ENCODE measurements at regions not wholly inside any gene's neighbourhood (a gene's known extent, or its start where the extent isn't known, plus 50 kb on each side); places are given as distances from the start of the nearest gene placed in this dataset.

DNA sequence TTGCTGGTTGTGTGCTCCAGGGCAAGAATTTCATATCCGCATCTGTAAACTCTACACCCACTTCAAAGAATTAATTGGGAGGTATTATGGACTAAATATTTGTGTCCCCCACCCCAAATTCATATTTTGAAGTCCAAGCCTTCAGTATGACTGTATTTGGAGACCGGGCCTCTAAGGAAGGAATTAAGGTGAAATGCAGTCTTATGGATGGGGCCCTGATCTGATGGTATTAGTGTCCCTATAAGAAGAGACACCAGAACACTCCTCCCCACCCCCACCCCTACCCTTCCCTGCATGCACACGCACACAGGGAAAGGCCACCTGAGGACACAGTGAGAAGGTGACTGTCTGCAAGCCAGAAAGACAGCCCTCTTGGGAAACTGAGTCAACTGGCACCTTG lies 332.4 kb downstream of the RPS6KC1 start:
- no peak overlapping the region for H3K27ac Mint-ChIP-seq (ENCODE audit: unreplicated experiment)
- no peaks in the 10 kb centered on the region for H3K4me1 Mint-ChIP-seq (ENCODE audit: unreplicated experiment)
- no peak for DNase-seq (ENCODE audit: extremely low spot score, unreplicated experiment)
- H3K9me3 Mint-ChIP-seq (ENCODE audit: unreplicated experiment), result peaks cover 3% of the 10 kb centered on the region
- no peaks in the 10 kb centered on the region for H3K36me3 Mint-ChIP-seq (ENCODE audit: unreplicated experiment)
- TF ChIP-seq, protein P1, sequence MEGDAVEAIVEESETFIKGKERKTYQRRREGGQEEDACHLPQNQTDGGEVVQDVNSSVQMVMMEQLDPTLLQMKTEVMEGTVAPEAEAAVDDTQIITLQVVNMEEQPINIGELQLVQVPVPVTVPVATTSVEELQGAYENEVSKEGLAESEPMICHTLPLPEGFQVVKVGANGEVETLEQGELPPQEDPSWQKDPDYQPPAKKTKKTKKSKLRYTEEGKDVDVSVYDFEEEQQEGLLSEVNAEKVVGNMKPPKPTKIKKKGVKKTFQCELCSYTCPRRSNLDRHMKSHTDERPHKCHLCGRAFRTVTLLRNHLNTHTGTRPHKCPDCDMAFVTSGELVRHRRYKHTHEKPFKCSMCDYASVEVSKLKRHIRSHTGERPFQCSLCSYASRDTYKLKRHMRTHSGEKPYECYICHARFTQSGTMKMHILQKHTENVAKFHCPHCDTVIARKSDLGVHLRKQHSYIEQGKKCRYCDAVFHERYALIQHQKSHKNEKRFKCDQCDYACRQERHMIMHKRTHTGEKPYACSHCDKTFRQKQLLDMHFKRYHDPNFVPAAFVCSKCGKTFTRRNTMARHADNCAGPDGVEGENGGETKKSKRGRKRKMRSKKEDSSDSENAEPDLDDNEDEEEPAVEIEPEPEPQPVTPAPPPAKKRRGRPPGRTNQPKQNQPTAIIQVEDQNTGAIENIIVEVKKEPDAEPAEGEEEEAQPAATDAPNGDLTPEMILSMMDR (IDR thresholded peaks at IDR 0.05), result no peak
- H3K27me3 Mint-ChIP-seq (ENCODE audit: unreplicated experiment), result no peaks in the 10 kb centered on the region
- H3K4me3 Mint-ChIP-seq (ENCODE audit: unreplicated experiment), result no peak overlapping the region

DNA sequence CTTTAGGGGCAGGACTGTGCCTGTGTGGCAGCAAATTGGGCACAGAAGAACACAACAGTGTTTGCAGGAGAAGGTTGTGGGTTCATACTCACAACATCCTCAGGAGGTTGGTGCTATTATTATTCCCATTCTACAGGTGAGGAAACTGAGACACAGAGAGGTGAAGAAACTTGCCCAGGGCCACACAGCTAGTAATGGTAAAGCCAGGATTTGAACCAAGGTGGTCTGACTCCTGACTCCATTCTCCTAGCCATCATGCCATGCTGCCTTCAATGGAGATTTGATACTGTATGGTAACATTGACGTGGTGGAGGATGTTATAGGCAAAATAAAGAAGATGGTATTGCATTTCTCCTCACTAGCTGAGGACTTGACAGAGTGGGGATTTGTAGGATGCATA lies 334.2 kb downstream of the RPS6KC1 start:
- Mint-ChIP-seq H3K9me3 (ENCODE audit: unreplicated experiment) (no peaks in the 10 kb centered on the region), H3K4me3 (ENCODE audit: unreplicated experiment) (no peak overlapping the region), H3K36me3 (ENCODE audit: unreplicated experiment) (no peaks in the 10 kb centered on the region), H3K4me1 (ENCODE audit: unreplicated experiment) (no peaks in the 10 kb centered on the region), H3K27me3 (ENCODE audit: unreplicated experiment) (no peaks in the 10 kb centered on the region), H3K27ac (ENCODE audit: unreplicated experiment) (no peak overlapping the region)
- no peak for DNase-seq (ENCODE audit: extremely low spot score, unreplicated experiment)
- TF ChIP-seq, protein P1 (IDR thresholded peaks at IDR 0.05), result no peak

DNA sequence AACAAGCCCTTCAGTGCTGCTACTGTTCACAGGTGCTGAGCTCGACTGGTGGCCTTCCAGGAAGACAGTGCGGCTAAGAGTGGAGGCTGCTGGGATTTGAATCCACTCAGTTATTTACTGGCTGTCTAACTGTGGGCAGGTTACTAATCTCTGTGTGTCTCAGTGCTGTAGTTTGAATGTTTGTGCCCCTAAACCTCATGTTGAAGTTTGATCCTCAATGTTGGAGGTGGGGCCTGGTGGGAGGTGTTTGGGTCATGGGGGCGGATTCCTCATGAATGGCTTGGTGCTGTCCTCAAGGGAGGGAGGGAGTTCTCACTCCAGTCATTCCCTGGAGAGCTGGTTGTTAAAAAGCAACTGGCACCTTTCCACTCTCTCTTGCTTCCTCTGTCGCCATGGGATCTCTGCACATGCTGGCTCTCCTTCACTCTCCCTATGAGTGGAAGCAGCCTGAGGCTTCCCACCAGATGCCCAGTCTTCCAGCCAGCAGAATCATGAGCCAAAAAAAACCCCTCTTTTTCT lies 334.8 kb downstream of the RPS6KC1 start:
- Mint-ChIP-seq H3K4me3 (ENCODE audit: unreplicated experiment) (no peak overlapping the region), H3K27me3 (ENCODE audit: unreplicated experiment) (no peaks in the 10 kb centered on the region), H3K36me3 (ENCODE audit: unreplicated experiment) (no peaks in the 10 kb centered on the region), H3K4me1 (ENCODE audit: unreplicated experiment) (no peaks in the 10 kb centered on the region), H3K9me3 (ENCODE audit: unreplicated experiment) (no peaks in the 10 kb centered on the region), H3K27ac (ENCODE audit: unreplicated experiment) (no peak overlapping the region)
- DNase-seq (ENCODE audit: extremely low spot score, unreplicated experiment), result no peak
- TF ChIP-seq, protein P1 (IDR thresholded peaks at IDR 0.05), result no peak

DNA sequence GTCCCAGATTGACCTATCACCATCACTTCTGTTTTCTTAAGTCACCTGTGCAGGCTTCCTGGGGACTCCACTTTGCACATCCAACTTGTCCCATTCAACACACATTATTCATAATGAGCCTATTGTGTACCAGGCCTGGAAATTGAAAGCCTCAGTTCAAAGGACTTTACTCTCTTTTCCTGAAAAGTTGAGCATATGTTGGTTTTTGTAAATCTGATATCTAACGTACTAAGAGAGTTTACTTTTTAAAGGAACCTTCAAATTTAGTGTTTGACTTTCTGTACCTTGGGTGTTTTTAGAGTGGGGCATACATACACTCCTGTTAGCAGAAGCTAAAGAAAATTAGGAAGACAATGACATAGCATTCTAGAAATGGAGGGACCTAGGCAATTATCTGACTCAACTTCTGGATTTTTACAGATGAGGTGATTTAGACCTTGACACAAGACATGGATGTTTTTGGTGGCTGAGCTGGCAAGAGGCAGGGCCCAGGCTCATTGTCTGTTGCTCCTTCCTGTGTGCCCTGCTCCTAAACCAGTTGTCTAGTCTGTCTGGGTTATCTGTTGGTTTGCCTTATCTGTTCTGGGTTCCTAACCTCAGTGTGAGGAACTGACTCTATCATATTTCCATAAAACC lies 336.5 kb downstream of the RPS6KC1 start:
- no peak overlapping the region for H3K4me3 Mint-ChIP-seq (ENCODE audit: unreplicated experiment)
- H3K4me1 Mint-ChIP-seq (ENCODE audit: unreplicated experiment), result no peaks in the 10 kb centered on the region
- H3K36me3 Mint-ChIP-seq (ENCODE audit: unreplicated experiment), result no peaks in the 10 kb centered on the region
- no peaks in the 10 kb centered on the region for H3K9me3 Mint-ChIP-seq (ENCODE audit: unreplicated experiment)
- no peak overlapping the region for H3K27ac Mint-ChIP-seq (ENCODE audit: unreplicated experiment)
- no peaks in the 10 kb centered on the region for H3K27me3 Mint-ChIP-seq (ENCODE audit: unreplicated experiment)
- TF ChIP-seq, protein P1 (IDR thresholded peaks at IDR 0.05), result no peak
- no peak for DNase-seq (ENCODE audit: extremely low spot score, unreplicated experiment)

DNA sequence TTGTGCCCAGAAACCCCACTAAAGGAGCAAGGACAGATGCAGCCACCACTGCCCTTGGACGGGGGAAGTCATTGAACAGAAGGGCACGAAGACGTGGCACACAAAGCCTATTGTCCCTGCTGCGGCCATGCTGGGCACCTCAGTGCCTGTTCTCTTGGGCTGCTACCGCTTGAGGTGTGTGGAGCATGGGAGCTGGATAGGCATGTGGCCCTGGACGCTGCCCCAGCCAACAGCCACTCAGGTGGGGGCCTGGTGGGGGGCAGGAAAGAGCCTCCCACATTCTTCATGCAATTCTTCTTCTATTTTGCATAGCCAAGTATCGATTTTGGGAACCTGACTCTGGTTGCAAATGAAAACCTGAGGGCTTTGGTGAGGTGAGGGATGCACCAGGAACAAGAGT lies 337.2 kb downstream of the RPS6KC1 start:
- Mint-ChIP-seq H3K4me3 (ENCODE audit: unreplicated experiment) (no peak overlapping the region), H3K9me3 (ENCODE audit: unreplicated experiment) (no peaks in the 10 kb centered on the region), H3K27ac (ENCODE audit: unreplicated experiment) (no peak overlapping the region), H3K27me3 (ENCODE audit: unreplicated experiment) (no peaks in the 10 kb centered on the region), H3K36me3 (ENCODE audit: unreplicated experiment) (no peaks in the 10 kb centered on the region), H3K4me1 (ENCODE audit: unreplicated experiment) (no peaks in the 10 kb centered on the region)
- DNase-seq (ENCODE audit: extremely low spot score, unreplicated experiment), result no peak
- TF ChIP-seq, protein P1 (IDR thresholded peaks at IDR 0.05), result no peak

All from osteocyte (in vitro differentiated cells).